Neural progenitor cell (in vitro differentiated cells): ENCODE measurements at regions not wholly inside any gene's neighbourhood (a gene's known extent, or its start where the extent isn't known, plus 50 kb on each side); places are given as distances from the start of the nearest gene placed in this dataset.

Source experiments
- DNase-seq: peaks from one replicate; pipeline ENCODE4 v3.0.0-alpha.2; 2016; ENCODE audit warnings: low spot score
- H2AFZ ChIP-seq: fragments of 200-600 bp; sonication (generic); replicated peaks from 2 replicates; pipeline ENCODE4 v1.6.1; 2016; ENCODE audit warnings: antibody characterized with exemption
- H3F3A ChIP-seq: fragments of 200-600 bp; sonication (generic); 2 replicates; pipeline ENCODE4 v1.6.1; 2016; ENCODE audit warnings: antibody characterized with exemption, low read depth
- H3K27ac ChIP-seq: fragments of 200-600 bp; sonication (generic); 2 replicates; pipeline ENCODE4 v1.5.1; 2016; ENCODE audit warnings: mild to moderate bottlenecking
- H3K27me3 ChIP-seq: fragments of 200-600 bp; sonication (generic); 2 replicates; pipeline ENCODE4 v1.6.1; 2016; ENCODE audit warnings: mild to moderate bottlenecking, moderate library complexity
- H3K36me3 ChIP-seq: fragments of 200-600 bp; sonication (generic); 2 replicates; pipeline ENCODE4 v1.5.1; 2016
- H3K4me1 ChIP-seq: fragments of 200-600 bp; sonication (generic); 2 replicates; pipeline ENCODE4 v1.6.1; 2016; ENCODE audit warnings: mixed run types
- H3K4me2 ChIP-seq: fragments of 200-600 bp; sonication (generic); 2 replicates; pipeline ENCODE4 v1.6.1; 2016
- H3K4me3 ChIP-seq: fragments of 200-600 bp; sonication (generic); 2 replicates; pipeline ENCODE4 v1.5.1; 2016
- H3K79me2 ChIP-seq: fragments of 200-600 bp; sonication (generic); 2 replicates; pipeline ENCODE4 v1.6.1; 2016; ENCODE audit warnings: low read depth
- H3K9ac ChIP-seq: fragments of 200-600 bp; sonication (generic); 2 replicates; pipeline ENCODE4 v1.6.1; 2016
- H3K9me3 ChIP-seq: fragments of 200-600 bp; sonication (generic); 2 replicates; pipeline ENCODE4 v1.5.1; 2016; ENCODE audit warnings: low read depth
- H4K20me1 ChIP-seq: fragments of 200-600 bp; sonication (generic); 2 replicates; pipeline ENCODE4 v1.6.1; 2016; ENCODE audit warnings: low read depth
- H3K27ac Mint-ChIP-seq: 3 replicates; pipeline ENCODE4 v1.8.0; 2021; ENCODE audit warnings: mixed read lengths
- H3K27me3 Mint-ChIP-seq: 2 replicates; pipeline ENCODE4 v1.8.0; 2022; ENCODE audit warnings: low read depth, mild to moderate bottlenecking, inconsistent platforms, moderate library complexity, mixed read lengths; ENCODE audit not compliant: insufficient read depth
- H3K36me3 Mint-ChIP-seq: 3 replicates; pipeline ENCODE4 v1.8.0; 2021; ENCODE audit warnings: mixed read lengths
- H3K4me1 Mint-ChIP-seq: 3 replicates; pipeline ENCODE4 v1.8.0; 2021; ENCODE audit warnings: mixed read lengths
- H3K4me3 Mint-ChIP-seq: 3 replicates; pipeline ENCODE4 v1.8.0; 2021; ENCODE audit warnings: mild to moderate bottlenecking, moderate library complexity, mixed read lengths
- H3K9me3 Mint-ChIP-seq: 3 replicates; pipeline ENCODE4 v1.8.0; 2020; ENCODE audit warnings: mixed read lengths
- CTCF ChIP-seq: fragments of 200-600 bp; sonication (generic); IDR thresholded peaks from 2 replicates; pipeline ENCODE4 v1.5.1; 2017; ENCODE audit warnings: antibody characterized with exemption, mild to moderate bottlenecking
- EZH2 ChIP-seq: fragments of 200-600 bp; sonication (generic); IDR thresholded peaks from 2 replicates; pipeline ENCODE4 v1.6.1; 2017; ENCODE audit warnings: antibody characterized with exemption, mild to moderate bottlenecking, moderate library complexity
- EZH2phosphoT487 ChIP-seq: fragments of 200-600 bp; sonication (generic); IDR thresholded peaks from 2 replicates; pipeline ENCODE4 v1.6.1; 2017; ENCODE audit warnings: antibody characterized with exemption

- Histone ChIP-seq H3K4me2 (no peak overlapping the region), H3F3A (no peaks in the 10 kb centered on the region), H3K36me3 (no peaks in the 10 kb centered on the region), H3K4me1 (no peaks in the 10 kb centered on the region), H3K9ac (no peak overlapping the region), H4K20me1 (no peaks in the 10 kb centered on the region), H3K9me3 (no peaks in the 10 kb centered on the region), H3K79me2 (no peaks in the 10 kb centered on the region), H3K27me3 (no peaks in the 10 kb centered on the region), H2AFZ (no peak overlapping the region), H3K4me3 (no peak overlapping the region), H3K27ac (no peak overlapping the region)
- H3K4me3 Mint-ChIP-seq, result no peak overlapping the region
- H3K27ac Mint-ChIP-seq, result no peak overlapping the region
- H3K27me3 Mint-ChIP-seq, result no peaks in the 10 kb centered on the region
- H3K4me1 Mint-ChIP-seq, result no peaks in the 10 kb centered on the region
- TF ChIP-seq EZH2phosphoT487, result no peak
- TF ChIP-seq EZH2, result no peak
- TF ChIP-seq CTCF, result no peak
- H3K36me3 Mint-ChIP-seq, result no peaks in the 10 kb centered on the region
- no peaks in the 10 kb centered on the region for H3K9me3 Mint-ChIP-seq
- no peak for DNase-seq
Observed at GRCh38 chr5:165014439-165014838, 1509.0 kb downstream of the MAT2B start.

- no peaks in the 10 kb centered on the region for H3K9me3 ChIP-seq
- Mint-ChIP-seq H3K27me3 (no peaks in the 10 kb centered on the region), H3K36me3 (no peaks in the 10 kb centered on the region), H3K4me3 (no peak overlapping the region), H3K4me1 (no peaks in the 10 kb centered on the region), H3K27ac (no peak overlapping the region), H3K9me3 (no peaks in the 10 kb centered on the region)
- H3K79me2 ChIP-seq, result no peaks in the 10 kb centered on the region
- H3K4me2 ChIP-seq, result no peak overlapping the region
- H3K27ac ChIP-seq, result no peak overlapping the region
- H3K27me3 ChIP-seq, result no peaks in the 10 kb centered on the region
- no peak overlapping the region for H2AFZ ChIP-seq
- DNase-seq, result no peak
- no peaks in the 10 kb centered on the region for H3F3A ChIP-seq
- TF ChIP-seq CTCF (no peak), EZH2phosphoT487 (no peak), EZH2 (no peak)
- H3K36me3 ChIP-seq, result no peaks in the 10 kb centered on the region
- H3K4me3 ChIP-seq, result no peak overlapping the region
- no peaks in the 10 kb centered on the region for H4K20me1 ChIP-seq
- no peaks in the 10 kb centered on the region for H3K4me1 ChIP-seq
- H3K9ac ChIP-seq, result no peak overlapping the region
Observed at GRCh38 chr5:165015126-165015525, 1509.7 kb downstream of the MAT2B start.

- Histone ChIP-seq H3K9me3 (no peaks in the 10 kb centered on the region), H3K4me3 (no peak overlapping the region), H3K36me3 (no peaks in the 10 kb centered on the region), H3F3A (no peaks in the 10 kb centered on the region), H3K9ac (no peak overlapping the region), H4K20me1 (no peaks in the 10 kb centered on the region), H3K79me2 (no peaks in the 10 kb centered on the region), H3K27ac (no peak overlapping the region), H3K4me1 (no peaks in the 10 kb centered on the region), H2AFZ (no peak overlapping the region), H3K4me2 (no peak overlapping the region), H3K27me3 (no peaks in the 10 kb centered on the region)
- H3K27me3 Mint-ChIP-seq, result no peaks in the 10 kb centered on the region
- TF ChIP-seq CTCF (no peak), EZH2phosphoT487 (no peak), EZH2 (no peak)
- no peaks in the 10 kb centered on the region for H3K4me1 Mint-ChIP-seq
- no peaks in the 10 kb centered on the region for H3K36me3 Mint-ChIP-seq
- H3K4me3 Mint-ChIP-seq, result no peak overlapping the region
- no peaks in the 10 kb centered on the region for H3K9me3 Mint-ChIP-seq
- no peak overlapping the region for H3K27ac Mint-ChIP-seq
- no peak for DNase-seq
Observed at GRCh38 chr5:165015547-165015946, 1510.1 kb downstream of the MAT2B start.

- no peaks in the 10 kb centered on the region for H3K36me3 Mint-ChIP-seq
- no peaks in the 10 kb centered on the region for H3K36me3 ChIP-seq
- H3K4me2 ChIP-seq, result no peak overlapping the region
- H3K9me3 ChIP-seq, result no peaks in the 10 kb centered on the region
- TF ChIP-seq CTCF, result no peak
- no peak for TF ChIP-seq EZH2phosphoT487
- TF ChIP-seq EZH2, result no peak
- H2AFZ ChIP-seq, result no peak overlapping the region
- H3K9ac ChIP-seq, result no peak overlapping the region
- no peaks in the 10 kb centered on the region for H3K27me3 Mint-ChIP-seq
- no peak for DNase-seq
- no peak overlapping the region for H3K27ac ChIP-seq
- no peaks in the 10 kb centered on the region for H3K4me1 ChIP-seq
- H3K9me3 Mint-ChIP-seq, result no peaks in the 10 kb centered on the region
- no peaks in the 10 kb centered on the region for H4K20me1 ChIP-seq
- H3K79me2 ChIP-seq, result no peaks in the 10 kb centered on the region
- no peak overlapping the region for H3K27ac Mint-ChIP-seq
- no peak overlapping the region for H3K4me3 Mint-ChIP-seq
- H3K4me3 ChIP-seq, result no peak overlapping the region
- H3F3A ChIP-seq, result no peaks in the 10 kb centered on the region
- no peaks in the 10 kb centered on the region for H3K4me1 Mint-ChIP-seq
- H3K27me3 ChIP-seq, result no peaks in the 10 kb centered on the region
Observed at GRCh38 chr5:165026971-165027370, 1521.6 kb downstream of the MAT2B start.
